Body of pancreas (tissue), 4 donors: ENCODE measurements at regions not wholly inside any gene's neighbourhood (a gene's known extent, or its start where the extent isn't known, plus 50 kb on each side); places are given as distances from the start of the nearest gene placed in this dataset.

Source experiments
- ATAC-seq: fragments of 150-250 bp; one replicate; pipeline ENCODE4 v1.9.1; 2016
- DNase-seq, 4 donors: peaks; one replicate each; pipeline ENCODE4 v3.0.0-alpha.2; 2019
- H3K27ac ChIP-seq, 4 donors: fragments of 200-600 bp; sonication (generic); 1 replicate in 3 of 4; 2 replicates in 1 of 4; pipeline versions ENCODE4 v1.5.1 to v1.6.1; 2016 to 2019; ENCODE audit warnings: mild to moderate bottlenecking in 1 of 4, mixed read lengths in 1 of 4, moderate library complexity in 1 of 4
- H3K27me3 ChIP-seq, 2 donors: fragments of 200-600 bp; sonication (generic); one replicate each; pipeline ENCODE4 v1.6.0; 2016; ENCODE audit warnings: mild to moderate bottlenecking in 1 of 2
- H3K36me3 ChIP-seq, 2 donors: fragments of 200-600 bp; sonication (generic); replicated peaks in 1 of 2; 2 replicates each; pipeline ENCODE4 v1.5.1; 2016; ENCODE audit warnings: low read depth in 2 of 2; ENCODE audit not compliant: insufficient read depth in 1 of 2
- H3K4me1 ChIP-seq: fragments of 200-600 bp; sonication (generic); one replicate; pipeline ENCODE4 v1.6.0; 2016
- H3K4me3 ChIP-seq, 2 donors: fragments of 200-600 bp; sonication (generic); 1 replicate in 1 of 2; 2 replicates in 1 of 2; pipeline ENCODE4 v1.5.1; 2016 to 2019
- H3K9me3 ChIP-seq, 3 donors: fragments of 200-600 bp; sonication (generic); 1 replicate in 2 of 3; 2 replicates in 1 of 3; pipeline ENCODE4 v1.5.1; 2016
- CTCF ChIP-seq, 7 experiments: fragments of 450-650 bp in 4 of 7; fragments of 200-600 bp in 3 of 7; sonication (generic) in 3 of 7; IDR thresholded peaks; one replicate each; pipeline ENCODE4 v1.5.1; 2016 to 2019; ENCODE audit warnings: antibody characterized with exemption in 7 of 7
- POLR2A ChIP-seq, 3 donors: fragments of 450-650 bp; IDR thresholded peaks; one replicate each; pipeline ENCODE4 v1.6.1; 2016; ENCODE audit warnings: antibody characterized with exemption in 3 of 3, mild to moderate bottlenecking in 2 of 3
- WGBS, 2 donors: methylation state at CpG; one replicate each; pipeline ENCODE4 v1.1.5; 2017; 5-methylcytosine and 5-hydroxymethylcytosine counted together
- intact Hi-C: fragments of 100-400 bp; cut with DNase I; formaldehyde crosslinking; loops from one replicate; pipeline ENCODE4 v1.15.1; 2023

DNA sequence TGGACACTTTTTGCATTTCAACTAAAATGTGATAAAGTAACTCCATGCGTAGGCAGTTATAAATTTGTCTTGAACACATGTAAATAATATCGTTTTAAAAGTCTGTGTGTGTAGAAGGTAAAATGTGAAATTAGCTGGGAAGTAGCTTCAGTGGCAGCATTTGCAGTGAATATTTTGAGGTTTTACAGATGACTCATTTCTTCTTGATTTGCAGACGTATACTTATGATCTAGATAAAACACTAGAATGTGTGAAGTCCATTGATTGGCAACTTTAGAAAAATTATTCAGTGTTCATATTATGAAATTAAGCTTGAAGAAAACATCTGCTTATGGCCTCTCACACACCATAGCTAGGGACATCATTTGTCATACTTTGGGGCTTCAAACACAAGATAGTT, 788.6 kb upstream of the NOVA1 start:
- H3K4me3 ChIP-seq = no peak overlapping the region
- TF ChIP-seq CTCF (IDR thresholded peaks at IDR 0.05) (no peak), POLR2A (IDR thresholded peaks at IDR 0.05) (no peak)
- H3K4me1 ChIP-seq = no peaks in the 10 kb centered on the region
- H3K36me3 ChIP-seq = no peaks in the 10 kb centered on the region
- ATAC-seq = no peak
- no peaks in the 10 kb centered on the region for H3K27me3 ChIP-seq
- H3K9me3 ChIP-seq = no peaks in the 10 kb centered on the region
- DNase-seq = no peak
- intact Hi-C loops = no loop called here
- no peak overlapping the region for H3K27ac ChIP-seq
- WGBS, 2 donors = 51 to 53% methylated on average over 3 of the region's 3 CpGs

GRCh38 chr14:27387463-27387862, 789.6 kb upstream of the NOVA1 start:
- DNase-seq = no peak
- Histone ChIP-seq H3K36me3 (no peaks in the 10 kb centered on the region), H3K4me1 (no peaks in the 10 kb centered on the region), H3K27ac (no peak overlapping the region), H3K9me3 (no peaks in the 10 kb centered on the region), H3K4me3 (no peak overlapping the region), H3K27me3 (no peaks in the 10 kb centered on the region)
- ATAC-seq = no peak
- whole genome bisulfite sequencing, 2 donors = 67 to 90% methylated on average over 1 of the region's 1 CpG
- no peak for TF ChIP-seq CTCF (IDR thresholded peaks at IDR 0.05)
- TF ChIP-seq POLR2A (IDR thresholded peaks at IDR 0.05) = no peak
- intact Hi-C loops = no loop called here

GRCh38 chr14:27389402-27389801, 791.6 kb upstream of the NOVA1 start:
- H3K4me3 ChIP-seq = no peak overlapping the region
- H3K27ac ChIP-seq = no peak overlapping the region
- 53 to 58% methylated on average over 2 of the region's 2 CpGs for WGBS, 2 donors
- ATAC-seq = no peak
- no peak for TF ChIP-seq CTCF (IDR thresholded peaks at IDR 0.05)
- TF ChIP-seq POLR2A (IDR thresholded peaks at IDR 0.05) = no peak
- no peaks in the 10 kb centered on the region for H3K27me3 ChIP-seq
- H3K9me3 ChIP-seq = no peaks in the 10 kb centered on the region
- intact Hi-C loops = no loop called here
- no peak for DNase-seq
- no peaks in the 10 kb centered on the region for H3K36me3 ChIP-seq
- H3K4me1 ChIP-seq = no peaks in the 10 kb centered on the region

GRCh38 chr14:27390155-27390554, 792.3 kb upstream of the NOVA1 start:
- intact Hi-C loops = no loop called here
- TF ChIP-seq POLR2A (IDR thresholded peaks at IDR 0.05) = no peak
- TF ChIP-seq CTCF (IDR thresholded peaks at IDR 0.05) = no peak
- Histone ChIP-seq H3K9me3 (no peaks in the 10 kb centered on the region), H3K4me3 (no peak overlapping the region), H3K27ac (no peak overlapping the region), H3K27me3 (no peaks in the 10 kb centered on the region), H3K4me1 (no peaks in the 10 kb centered on the region), H3K36me3 (no peaks in the 10 kb centered on the region)
- no peak for DNase-seq
- 58 to 72% methylated on average over 3 of the region's 3 CpGs for WGBS, 2 donors
- ATAC-seq = no peak

DNA sequence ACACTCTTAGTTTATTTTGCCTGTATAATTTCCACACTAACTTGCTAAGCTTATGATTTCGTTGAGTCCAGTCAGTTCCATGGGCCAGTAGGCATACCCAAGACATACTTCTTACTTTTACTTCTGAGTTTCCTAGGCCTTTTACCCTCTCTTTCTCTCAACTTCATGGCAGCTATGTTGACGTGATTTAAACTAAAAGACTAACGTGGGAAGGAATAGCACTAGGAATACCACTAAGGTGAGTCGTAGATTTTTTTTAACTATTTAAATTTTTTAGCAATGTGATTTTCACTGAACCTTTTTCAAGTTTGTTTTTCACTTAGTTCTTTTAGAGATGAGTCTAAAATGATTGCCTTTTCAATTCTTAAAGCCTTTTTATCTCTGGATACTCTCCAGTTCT, 793.5 kb upstream of the NOVA1 start:
- H3K4me1 ChIP-seq = no peaks in the 10 kb centered on the region
- no peaks in the 10 kb centered on the region for H3K36me3 ChIP-seq
- 52 to 53% methylated on average over 4 of the region's 4 CpGs for WGBS, 2 donors
- ATAC-seq (no peak), DNase-seq (no peak)
- intact Hi-C loops = no loop called here
- no peak overlapping the region for H3K27ac ChIP-seq
- no peak overlapping the region for H3K4me3 ChIP-seq
- no peaks in the 10 kb centered on the region for H3K9me3 ChIP-seq
- no peaks in the 10 kb centered on the region for H3K27me3 ChIP-seq
- TF ChIP-seq CTCF (IDR thresholded peaks at IDR 0.05) = no peak
- no peak for TF ChIP-seq POLR2A (IDR thresholded peaks at IDR 0.05)
